ENCODE measurements at regions not wholly inside any gene's neighbourhood (a gene's known extent, or its start where the extent isn't known, plus 50 kb on each side); places are given as distances from the start of the nearest gene placed in this dataset.
"Not testable (repeated sequence)": the region's sequence is repeated elsewhere in the genome, so short reads cannot be mapped to it uniquely, and the experiment has no call there.

DNA sequence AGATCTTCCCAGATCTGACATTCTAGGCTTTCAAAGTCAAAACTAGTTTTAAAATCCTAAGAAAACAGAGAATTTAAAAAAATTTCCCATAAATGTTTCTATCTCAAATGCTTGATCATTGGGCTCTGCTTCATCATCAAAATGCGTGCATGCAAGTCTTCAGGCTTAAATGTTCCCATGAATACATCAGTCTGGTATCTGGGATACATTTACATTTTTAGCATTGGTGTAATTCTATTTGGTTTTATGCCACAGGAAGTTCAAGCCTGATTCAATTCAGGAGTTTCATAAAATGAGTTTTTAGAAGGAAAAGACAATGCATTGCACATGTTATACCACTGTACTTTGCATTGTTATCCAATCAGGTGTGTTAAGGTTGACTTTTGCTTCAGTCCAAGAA is 336.4 kb downstream of the PCNX1 start:
- peaks cover 14% of the 10 kb centered on the region for H3K36me3 Mint-ChIP-seq
- H3K27ac Mint-ChIP-seq: no peak overlapping the region
- DNase-seq: no peak
- H3K4me3 Mint-ChIP-seq: no peak overlapping the region
- H3K9me3 Mint-ChIP-seq: peaks cover 12% of the 10 kb centered on the region
- peaks cover 32% of the 10 kb centered on the region for H3K4me1 Mint-ChIP-seq
- H3K27me3 Mint-ChIP-seq: no peaks in the 10 kb centered on the region

- H3K9me3 Mint-ChIP-seq: peaks cover 12% of the 10 kb centered on the region
- peaks cover 32% of the 10 kb centered on the region for H3K4me1 Mint-ChIP-seq
- no peaks in the 10 kb centered on the region for H3K27me3 Mint-ChIP-seq
- peaks cover 14% of the 10 kb centered on the region for H3K36me3 Mint-ChIP-seq
- no peak overlapping the region for H3K4me3 Mint-ChIP-seq
- H3K27ac Mint-ChIP-seq: no peak overlapping the region
- DNase-seq: no peak
These were observed 337.1 kb downstream of the PCNX1 start for GRCh38 chr14:71244341-71244740.

DNA sequence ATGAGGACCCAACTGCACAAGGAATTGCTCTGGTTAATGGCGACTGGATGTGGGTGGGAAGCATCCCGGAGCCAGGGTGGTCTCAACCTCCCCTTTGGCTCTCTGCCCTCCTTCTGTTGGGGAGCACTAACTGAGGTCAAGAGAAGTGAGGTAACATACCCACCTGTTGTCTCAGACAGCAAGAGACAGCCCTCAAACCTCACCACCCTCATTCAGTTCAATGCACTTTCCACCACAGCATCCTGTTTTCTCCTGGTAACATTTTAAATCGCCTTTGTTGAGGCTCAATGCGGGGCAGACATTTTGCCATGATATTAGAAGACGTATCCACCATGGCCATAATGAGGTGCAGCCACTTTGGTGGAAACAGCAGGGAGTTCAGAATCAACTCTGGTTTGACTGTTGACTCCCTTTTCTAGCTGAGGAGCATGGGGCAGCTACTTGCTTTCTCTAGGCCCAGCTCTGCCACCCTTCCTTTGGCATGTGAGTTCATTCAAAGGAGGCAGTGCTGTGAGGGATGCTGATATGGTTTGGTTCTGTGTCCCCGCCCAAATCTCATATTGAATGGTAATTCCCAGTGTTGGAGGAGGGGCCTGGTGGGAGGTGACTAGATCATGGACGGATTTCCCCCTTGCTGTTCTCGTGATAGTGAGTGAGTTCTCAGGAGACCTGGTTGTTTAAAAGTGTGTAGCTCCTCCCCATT is 338.6 kb downstream of the PCNX1 start:
- peak overlapping the region; percentile 74 for H3K27ac Mint-ChIP-seq
- no peak overlapping the region for H3K4me3 Mint-ChIP-seq
- peaks cover 26% of the 10 kb centered on the region for H3K4me1 Mint-ChIP-seq

DNA sequence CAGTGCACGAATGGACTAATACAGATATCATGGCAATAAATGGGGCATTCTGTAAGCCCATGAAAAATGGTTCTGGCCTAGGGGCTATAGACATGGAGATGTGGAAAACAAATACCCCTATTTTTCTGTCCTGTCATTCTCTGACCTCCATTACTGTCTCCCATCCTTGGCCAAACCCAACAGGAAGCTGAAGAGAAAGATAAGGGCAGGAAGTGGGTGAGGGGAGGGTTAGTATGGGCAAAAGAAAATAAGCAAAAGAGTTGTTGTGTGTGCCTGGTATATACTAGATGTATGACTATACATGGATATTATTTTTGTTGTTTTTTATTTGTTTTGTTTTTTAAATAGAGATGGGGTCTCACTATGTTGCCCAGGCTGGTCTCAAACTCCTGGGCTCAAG is 339.3 kb downstream of the PCNX1 start:
- H3K4me3 Mint-ChIP-seq: no peak overlapping the region
- H3K27ac Mint-ChIP-seq: peak overlapping the region; percentile 74
- H3K27me3 Mint-ChIP-seq: no peaks in the 10 kb centered on the region
- DNase-seq: no peak
- peaks cover 14% of the 10 kb centered on the region for H3K36me3 Mint-ChIP-seq
- peaks cover 12% of the 10 kb centered on the region for H3K9me3 Mint-ChIP-seq
- peaks cover 26% of the 10 kb centered on the region for H3K4me1 Mint-ChIP-seq

More for the DNA sequence above, 338.6 kb downstream of the PCNX1 start:
- H3K27me3 Mint-ChIP-seq: no peaks in the 10 kb centered on the region
- H3K36me3 Mint-ChIP-seq: peaks cover 14% of the 10 kb centered on the region
- no peak for DNase-seq
- peaks cover 12% of the 10 kb centered on the region for H3K9me3 Mint-ChIP-seq

GRCh38 chr14:71247106-71247505 is 339.8 kb downstream of the PCNX1 start:
- no peak for DNase-seq
- H3K27ac Mint-ChIP-seq: no peak overlapping the region
- H3K9me3 Mint-ChIP-seq: peaks cover 12% of the 10 kb centered on the region
- H3K4me3 Mint-ChIP-seq: no peak overlapping the region
- H3K4me1 Mint-ChIP-seq: peaks cover 24% of the 10 kb centered on the region
- peaks cover 14% of the 10 kb centered on the region for H3K36me3 Mint-ChIP-seq
- no peaks in the 10 kb centered on the region for H3K27me3 Mint-ChIP-seq

DNA sequence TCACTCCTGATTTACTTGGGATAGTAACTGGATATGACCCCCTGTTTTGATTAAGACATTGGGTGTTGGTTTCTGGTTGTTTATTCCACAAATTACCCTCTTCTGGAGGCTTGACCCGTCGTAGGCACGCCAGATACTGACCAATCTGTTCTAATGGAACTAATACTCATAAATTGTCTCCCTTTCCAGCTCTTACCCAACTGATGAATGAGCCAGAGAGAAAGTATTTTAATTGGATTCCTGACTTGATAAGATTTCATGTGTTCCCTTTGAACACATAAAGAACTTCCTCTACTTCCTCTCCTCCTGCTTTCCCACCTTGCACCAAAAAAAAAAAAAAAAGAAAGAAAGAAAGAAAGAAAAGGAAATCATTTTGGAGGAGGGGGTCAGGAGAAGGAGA is 340.9 kb downstream of the PCNX1 start:
- H3K4me1 Mint-ChIP-seq: peaks cover 23% of the 10 kb centered on the region

DNA sequence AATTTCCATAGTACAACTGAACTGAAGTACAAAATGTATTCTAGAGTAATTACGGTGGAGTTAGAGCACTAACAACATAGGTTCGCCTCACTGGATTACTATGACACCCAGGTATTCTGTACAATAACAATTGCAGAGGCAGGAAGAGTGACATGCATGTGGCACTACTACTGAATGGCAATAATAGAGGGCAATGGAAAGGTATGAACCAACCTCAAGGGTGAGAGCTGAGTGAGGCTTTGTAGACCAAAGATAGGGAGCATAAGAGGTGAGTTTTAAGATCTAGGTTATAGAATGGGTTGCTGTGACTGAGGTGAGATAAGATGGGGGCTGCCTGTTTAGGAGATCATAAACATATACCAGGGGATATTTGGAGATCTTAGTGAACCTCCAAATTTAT is 343.1 kb downstream of the PCNX1 start:
- Mint-ChIP-seq H3K9me3 (peaks cover 14% of the 10 kb centered on the region), H3K36me3 (peaks cover 14% of the 10 kb centered on the region), H3K27me3 (no peaks in the 10 kb centered on the region), H3K4me1 (peaks cover 18% of the 10 kb centered on the region), H3K27ac (no peak overlapping the region), H3K4me3 (no peak overlapping the region)
- DNase-seq: no peak

More for the DNA sequence above, 340.9 kb downstream of the PCNX1 start:
- no peaks in the 10 kb centered on the region for H3K27me3 Mint-ChIP-seq
- no peak for DNase-seq
- H3K9me3 Mint-ChIP-seq: peaks cover 12% of the 10 kb centered on the region
- peaks cover 14% of the 10 kb centered on the region for H3K36me3 Mint-ChIP-seq
- H3K4me3 Mint-ChIP-seq: no peak overlapping the region
- no peak overlapping the region for H3K27ac Mint-ChIP-seq

GRCh38 chr14:71250791-71251190 is 343.5 kb downstream of the PCNX1 start:
- Mint-ChIP-seq H3K36me3 (peaks cover 13% of the 10 kb centered on the region), H3K4me3 (no peak overlapping the region), H3K27ac (no peak overlapping the region), H3K27me3 (no peaks in the 10 kb centered on the region), H3K9me3 (peaks cover 14% of the 10 kb centered on the region), H3K4me1 (peaks cover 13% of the 10 kb centered on the region)
- DNase-seq: no peak

GRCh38 chr14:71254091-71254719 is 346.9 kb downstream of the PCNX1 start:
- not testable (repeated sequence) for H3K27me3 Mint-ChIP-seq, H3K36me3 Mint-ChIP-seq, H3K27ac Mint-ChIP-seq, H3K4me1 Mint-ChIP-seq, DNase-seq
- H3K4me3 Mint-ChIP-seq: peak overlapping the region; percentile 50
- H3K9me3 Mint-ChIP-seq: peaks cover 15% of the 10 kb centered on the region

DNA sequence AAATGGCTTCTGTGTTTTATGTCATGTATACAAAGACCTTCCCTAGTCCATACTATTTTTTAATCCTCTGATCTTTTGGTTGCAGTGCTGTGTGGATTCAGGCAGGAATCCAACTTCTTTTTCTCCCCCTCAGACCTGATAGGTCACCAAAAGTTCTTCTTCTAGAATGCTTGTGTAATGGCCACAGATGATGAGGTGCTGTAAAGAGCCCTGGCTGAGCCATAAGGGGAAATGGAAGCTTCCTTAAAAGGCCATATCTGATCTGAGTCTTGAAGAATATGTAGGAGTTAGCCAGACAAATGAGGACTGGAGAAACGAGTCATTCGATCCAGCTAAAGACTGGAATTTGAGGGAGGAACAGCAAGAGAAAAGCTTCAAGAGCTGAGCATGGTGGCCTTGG is 353.9 kb downstream of the PCNX1 start:
- Mint-ChIP-seq H3K9me3 (peaks cover 32% of the 10 kb centered on the region), H3K36me3 (peaks cover 13% of the 10 kb centered on the region), H3K4me1 (peaks cover 2% of the 10 kb centered on the region), H3K27me3 (peaks cover 3% of the 10 kb centered on the region), H3K27ac (no peak overlapping the region), H3K4me3 (no peak overlapping the region)
- no peak for DNase-seq

DNA sequence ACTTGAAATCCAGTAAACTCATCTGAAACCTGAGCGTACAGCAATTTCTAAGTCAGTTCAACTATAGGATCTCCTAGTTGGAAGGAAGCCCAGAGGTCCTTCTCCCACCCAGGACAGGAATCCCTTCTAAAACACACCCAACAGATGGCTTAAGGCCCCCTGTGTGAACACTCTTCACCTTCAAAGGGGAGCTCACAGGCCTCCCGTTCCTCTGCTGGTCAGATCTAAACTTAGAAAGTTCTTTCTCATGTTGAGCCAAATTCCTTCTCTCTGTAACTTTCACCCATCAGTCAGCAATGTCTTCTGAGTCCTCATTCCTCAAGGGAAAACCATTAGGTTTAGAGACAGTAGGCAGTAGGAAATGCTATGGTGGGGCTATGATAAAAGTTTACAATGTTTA is 355.2 kb downstream of the PCNX1 start:
- DNase-seq: no peak
- Mint-ChIP-seq H3K4me3 (no peak overlapping the region), H3K36me3 (peaks cover 13% of the 10 kb centered on the region), H3K27ac (no peak overlapping the region), H3K9me3 (peaks cover 32% of the 10 kb centered on the region), H3K27me3 (peaks cover 3% of the 10 kb centered on the region), H3K4me1 (peaks cover 9% of the 10 kb centered on the region)

GRCh38 chr14:71264260-71264659 is 357.0 kb downstream of the PCNX1 start:
- Mint-ChIP-seq H3K27me3 (peaks cover 3% of the 10 kb centered on the region), H3K4me3 (no peak overlapping the region), H3K9me3 (peaks cover 32% of the 10 kb centered on the region), H3K4me1 (peaks cover 13% of the 10 kb centered on the region), H3K36me3 (peaks cover 16% of the 10 kb centered on the region), H3K27ac (no peak overlapping the region)
- DNase-seq: no peak

- DNase-seq: peak; percentile 16
- Mint-ChIP-seq H3K4me1 (peaks cover 15% of the 10 kb centered on the region), H3K4me3 (no peak overlapping the region), H3K27ac (peak overlapping the region; percentile 57), H3K36me3 (peaks cover 20% of the 10 kb centered on the region), H3K27me3 (peaks cover 3% of the 10 kb centered on the region), H3K9me3 (peaks cover 33% of the 10 kb centered on the region)
These were observed 359.8 kb downstream of the PCNX1 start for GRCh38 chr14:71267007-71267513.

DNA sequence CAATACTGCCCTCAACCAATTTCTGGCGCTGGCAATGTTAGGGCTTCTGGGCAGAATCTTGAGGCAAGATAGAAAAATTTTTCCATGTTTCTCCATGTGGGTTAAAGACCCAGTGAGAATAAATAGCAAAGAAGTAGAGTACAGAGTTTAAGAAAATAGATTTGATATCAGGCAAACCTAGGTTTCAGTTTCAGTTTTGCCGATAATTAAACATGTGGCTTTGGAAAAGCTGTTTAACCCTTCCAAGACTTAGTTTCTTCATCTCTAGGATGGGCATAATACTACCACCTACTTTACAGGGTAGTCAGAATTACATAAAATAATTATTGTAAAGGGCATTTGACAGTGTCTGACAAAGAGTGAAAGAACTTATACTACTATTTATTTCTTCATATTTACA is 360.4 kb downstream of the PCNX1 start:
- peak overlapping the region; percentile 32 for H3K4me3 Mint-ChIP-seq
- H3K27me3 Mint-ChIP-seq: peaks cover 3% of the 10 kb centered on the region
- peak overlapping the region; percentile 57 for H3K27ac Mint-ChIP-seq
- H3K4me1 Mint-ChIP-seq: peaks cover 15% of the 10 kb centered on the region
- DNase-seq: no peak
- peaks cover 33% of the 10 kb centered on the region for H3K9me3 Mint-ChIP-seq
- H3K36me3 Mint-ChIP-seq: peaks cover 20% of the 10 kb centered on the region

- H3K9me3 Mint-ChIP-seq: peaks cover 30% of the 10 kb centered on the region
- DNase-seq: no peak
- H3K27ac Mint-ChIP-seq: no peak overlapping the region
These were observed 362.9 kb downstream of the PCNX1 start for GRCh38 chr14:71270111-71270510.

More at GRCh38 chr14:71270111-71270510, 362.9 kb downstream of the PCNX1 start:
- Mint-ChIP-seq H3K27me3 (no peaks in the 10 kb centered on the region), H3K4me1 (peaks cover 14% of the 10 kb centered on the region), H3K4me3 (no peak overlapping the region), H3K36me3 (peaks cover 18% of the 10 kb centered on the region)

All from activated naive CD8-positive, alpha-beta T cell treated with anti-CD3 and anti-CD28 coated beads for 36 hours (primary cell).